Loucy (cell line): ENCODE measurements at regions not wholly inside any gene's neighbourhood (a gene's known extent, or its start where the extent isn't known, plus 50 kb on each side); places are given as distances from the start of the nearest gene placed in this dataset.

ENCODE experiments used
- CTCF ChIP-seq: fragments of 200-600 bp; sonication (generic); conservative IDR thresholded peaks from 2 replicates; pipeline ENCODE4 v1.5.1; 2014; ENCODE audit warnings: mild to moderate bottlenecking, antibody characterized with exemption, low read length
- EZH2phosphoT487 ChIP-seq: fragments of 200-600 bp; IDR thresholded peaks from 2 replicates; pipeline ENCODE4 v1.6.1; 2018; ENCODE audit warnings: antibody characterized with exemption, mild to moderate bottlenecking, moderate library complexity, borderline replicate concordance

- TF ChIP-seq CTCF = no peak
- TF ChIP-seq EZH2phosphoT487 = no peak
Measured at GRCh38 chr3:118298133-118298532, 736.5 kb downstream of the IGSF11 start.
